Endothelial cell of umbilical vein (primary cell): ENCODE measurements at regions not wholly inside any gene's neighbourhood (a gene's known extent, or its start where the extent isn't known, plus 50 kb on each side); places are given as distances from the start of the nearest gene placed in this dataset.

Experiments
- BruUV-seq: library from RNA; stranded (reverse); fragments of 400-500 nt; replicated peaks from 2 replicates; lab custom pipeline; 2021; lab: Mats Ljungman, UMichigan
- CTCF ChIA-PET: fragments of 300-600, 350-600 bp; sonication (Branson Sonifier 250); formaldehyde crosslinking; loops from one replicate; lab custom pipeline; 2021; ENCODE audit warnings: antibody characterized with exemption, inconsistent platforms; lab: Charles Lee
- POLR2A ChIA-PET: fragments of 300-600, 350-600 bp; sonication (Branson Sonifier 250); formaldehyde crosslinking; loops from one replicate; lab custom pipeline; 2021; ENCODE audit warnings: antibody characterized with exemption, inconsistent platforms; lab: Charles Lee
- DNase-seq: peaks from one replicate; pipeline ENCODE4 v3.0.0-alpha.2; 2011; ENCODE audit warnings: low read depth, low spot score
- FAIRE-seq: peaks from 2 replicates; lab custom pipeline; 2011; peaks lifted over from hg19 to GRCh38; lab: Jason Lieb, UNC
- H2AFZ ChIP-seq: 2 replicates; pipeline ENCODE4 v1.6.0; 2012; ENCODE audit warnings: low read depth, low read length, control low read depth, inconsistent platforms
- H3K27ac ChIP-seq: 2 replicates; pipeline ENCODE4 v1.5.1; 2011; ENCODE audit warnings: low read depth, mild to moderate bottlenecking, control low read depth, low read length, moderate library complexity; ENCODE audit not compliant: insufficient read depth
- H3K27me3 ChIP-seq, 2 experiments: 2 replicates each; pipeline versions ENCODE4 v1.6.0 to v1.6.1; 2011; ENCODE audit warnings: low read length in 2 of 2, mixed read lengths in 1 of 2; ENCODE audit not compliant: control insufficient read depth in 2 of 2, insufficient read depth in 2 of 2
- H3K36me3 ChIP-seq, 2 experiments: 2 replicates in 1 of 2; 3 replicates in 1 of 2; pipeline ENCODE4 v1.5.1; 2011; ENCODE audit warnings: low read length in 2 of 2, mild to moderate bottlenecking in 1 of 2, moderate library complexity in 1 of 2; ENCODE audit not compliant: control insufficient read depth in 2 of 2, insufficient read depth in 2 of 2; ENCODE audit errors: extremely low read depth in 1 of 2
- H3K4me1 ChIP-seq: 3 replicates; pipeline ENCODE4 v1.5.1; 2011; ENCODE audit warnings: mild to moderate bottlenecking, low read length; ENCODE audit not compliant: control insufficient read depth, insufficient read depth; ENCODE audit errors: extremely low read depth
- H3K4me2 ChIP-seq: 2 replicates; pipeline ENCODE4 v1.6.1; 2011; ENCODE audit warnings: low read length, control low read depth, mixed read lengths; ENCODE audit not compliant: insufficient read depth
- H3K4me3 ChIP-seq, 3 experiments: fragments of 200-600 bp in 1 of 3; sonication (generic), shearing (Covaris generic) in 1 of 3; replicated peaks in 1 of 3; 2 replicates each; pipeline ENCODE4 v1.5.1; 2011 to 2016; ENCODE audit warnings: control low read depth in 3 of 3, low read length in 3 of 3, mild to moderate bottlenecking in 2 of 3, inconsistent platforms in 1 of 3, low read depth in 1 of 3, moderate library complexity in 1 of 3; ENCODE audit not compliant: insufficient read depth in 1 of 3
- H3K79me2 ChIP-seq: 2 replicates; pipeline ENCODE4 v1.6.0; 2012; ENCODE audit warnings: low read length, inconsistent platforms; ENCODE audit not compliant: control insufficient read depth, insufficient read depth
- H3K9ac ChIP-seq: replicated peaks from 2 replicates; pipeline ENCODE3; 2011; ENCODE audit warnings: low read length, control low read depth; ENCODE audit not compliant: insufficient read depth; ENCODE audit errors: extremely low read depth
- H3K9me1 ChIP-seq: replicated peaks from 3 replicates; pipeline ENCODE4 v1.6.0; 2011; ENCODE audit warnings: mild to moderate bottlenecking, low read length; ENCODE audit not compliant: control insufficient read depth, insufficient read depth; ENCODE audit errors: extremely low read depth
- H3K9me3 ChIP-seq: replicated peaks from 2 replicates; pipeline ENCODE4 v1.5.1; 2012; ENCODE audit warnings: low read length, inconsistent platforms; ENCODE audit not compliant: control insufficient read depth, insufficient read depth
- H4K20me1 ChIP-seq: replicated peaks from 2 replicates; pipeline ENCODE3; 2011; ENCODE audit warnings: mild to moderate bottlenecking, low read length; ENCODE audit not compliant: control insufficient read depth, insufficient read depth; ENCODE audit errors: extremely low read depth
- CTCF ChIP-seq, 2 donors: IDR thresholded peaks; 1 replicate in 1 of 2; 2 replicates in 1 of 2; pipeline ENCODE4 v1.5.1; 2011; ENCODE audit warnings: low read length in 2 of 2, mild to moderate bottlenecking in 2 of 2, moderate library complexity in 2 of 2, control low read depth in 1 of 2, inconsistent platforms in 1 of 2, low read depth in 1 of 2; ENCODE audit not compliant: insufficient read depth in 1 of 2; ENCODE audit errors: extremely low read depth in 1 of 2
- EZH2 ChIP-seq: IDR thresholded peaks from 2 replicates; pipeline ENCODE4 v1.6.1; 2012; ENCODE audit warnings: borderline replicate concordance, low read depth, mild to moderate bottlenecking, moderate library complexity, low read length, inconsistent platforms; ENCODE audit not compliant: severe bottlenecking
- FOS ChIP-seq: IDR thresholded peaks from 2 replicates; pipeline ENCODE4 v1.6.1; 2011; ENCODE audit warnings: mild to moderate bottlenecking, low read length, moderate library complexity, borderline replicate concordance; ENCODE audit not compliant: insufficient read depth
- GATA2 ChIP-seq: IDR thresholded peaks from 2 replicates; pipeline ENCODE4 v1.7.0; 2011; ENCODE audit warnings: low read depth, mild to moderate bottlenecking, moderate library complexity, mixed read lengths, low read length; ENCODE audit not compliant: insufficient read length, insufficient read depth
- JUN ChIP-seq: IDR thresholded peaks from 2 replicates; pipeline ENCODE4 v1.6.1; 2011; ENCODE audit warnings: borderline replicate concordance, low read depth; ENCODE audit not compliant: insufficient read length, insufficient read depth
- MAX ChIP-seq: IDR thresholded peaks from 2 replicates; pipeline ENCODE4 v1.6.1; 2011; ENCODE audit not compliant: insufficient read depth, insufficient read length
- MYC ChIP-seq: IDR thresholded peaks from one replicate; pipeline ENCODE4 v1.6.1; 2011; ENCODE audit warnings: mild to moderate bottlenecking, low read depth, low read length
- POLR2A ChIP-seq: IDR thresholded peaks from 2 replicates; pipeline ENCODE4 v1.6.1; 2012; ENCODE audit warnings: low read depth, mild to moderate bottlenecking, control low read depth, low read length
- POLR2AphosphoS5 ChIP-seq: IDR thresholded peaks from 2 replicates; pipeline ENCODE4 v1.6.1; 2012; ENCODE audit warnings: low read depth, mild to moderate bottlenecking, control low read depth, low read length, moderate library complexity; ENCODE audit not compliant: insufficient read depth
- dilution Hi-C: fragments of 300-500 bp; cut with MboI; formaldehyde crosslinking; loops from one replicate; pipeline ENCODE4 v1.15.0; 2019; ENCODE audit warnings: low sequenced_read_pairs; ENCODE audit not compliant: extremely low pct_ligation_motif_present
- intact Hi-C: fragments of 100-400 bp; cut with micrococcal nuclease; formaldehyde crosslinking; loops from one replicate; pipeline ENCODE4 v1.10.0; 2022

DNA sequence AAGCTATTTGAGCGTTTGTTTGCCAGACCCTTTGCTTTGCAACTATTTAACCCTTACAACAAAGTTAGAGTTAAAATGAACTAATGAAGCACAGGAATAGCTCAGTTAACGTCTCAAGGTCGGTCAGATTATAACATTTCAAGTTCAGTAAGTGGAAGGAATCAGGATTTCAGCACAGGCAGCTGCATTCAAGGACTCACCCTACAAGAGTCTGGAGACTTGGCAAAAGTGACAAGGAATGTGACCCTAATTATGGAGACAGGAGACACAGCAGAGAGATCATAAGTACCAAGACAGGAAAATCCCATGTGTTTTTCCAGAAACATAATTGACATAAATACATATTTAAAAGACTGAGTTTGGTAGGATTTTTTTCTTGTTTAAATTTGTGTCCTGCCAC lies 1481.7 kb downstream of the TECRL start:
- Histone ChIP-seq H3K4me3 (no peak overlapping the region), H3K9me3 (peaks cover 2% of the 10 kb centered on the region), H3K9ac (no peak overlapping the region), H3K79me2 (no peaks in the 10 kb centered on the region), H3K27me3 (no peaks in the 10 kb centered on the region), H3K27ac (no peak overlapping the region), H3K4me1 (no peaks in the 10 kb centered on the region), H2AFZ (no peak overlapping the region), H3K9me1 (no peaks in the 10 kb centered on the region), H4K20me1 (no peaks in the 10 kb centered on the region), H3K36me3 (no peaks in the 10 kb centered on the region), H3K4me2 (no peak overlapping the region)
- no peak for TF ChIP-seq EZH2
- no peak for TF ChIP-seq GATA2
- TF ChIP-seq FOS: no peak
- TF ChIP-seq POLR2AphosphoS5: no peak
- TF ChIP-seq JUN: no peak
- TF ChIP-seq MYC: no peak
- TF ChIP-seq MAX: no peak
- no peak for TF ChIP-seq POLR2A
- POLR2A ChIA-PET: no interaction called here
- dilution Hi-C loops (no loop called here), intact Hi-C loops (no loop called here)
- DNase-seq: no peak
- no peak for FAIRE-seq
- CTCF ChIA-PET: no interaction called here
- BruUV-seq: no TSS peak

GRCh38 chr4:62923783-62924182 lies 1485.5 kb downstream of the TECRL start:
- Histone ChIP-seq H3K4me2 (no peak overlapping the region), H2AFZ (no peak overlapping the region), H3K9me1 (no peaks in the 10 kb centered on the region), H3K79me2 (no peaks in the 10 kb centered on the region), H3K4me1 (no peaks in the 10 kb centered on the region), H3K27ac (no peak overlapping the region), H4K20me1 (no peaks in the 10 kb centered on the region), H3K9me3 (peaks cover 2% of the 10 kb centered on the region), H3K4me3 (no peak overlapping the region), H3K9ac (no peak overlapping the region), H3K27me3 (no peaks in the 10 kb centered on the region), H3K36me3 (no peaks in the 10 kb centered on the region)
- TF ChIP-seq FOS (no peak), EZH2 (no peak), POLR2A (no peak), JUN (no peak), CTCF (IDR thresholded peaks at IDR 0.05; ENCODE audit: extremely low read depth in 1 of 2, insufficient read depth in 1 of 2, low read depth in 1 of 2, low read length in 2 of 2) (no peak), GATA2 (no peak), POLR2AphosphoS5 (no peak), MAX (no peak), MYC (no peak)
- DNase-seq (no peak), FAIRE-seq (no peak)
- BruUV-seq: no TSS peak
- dilution Hi-C loops: no loop called here
- ChIA-PET POLR2A (no interaction called here), CTCF (no interaction called here)
- intact Hi-C loops: no loop called here
